ENCODE measurements at regions not wholly inside any gene's neighbourhood (a gene's known extent, or its start where the extent isn't known, plus 50 kb on each side); places are given as distances from the start of the nearest gene placed in this dataset.
"Not testable (repeated sequence)": the region's sequence is repeated elsewhere in the genome, so short reads cannot be mapped to it uniquely, and the experiment has no call there.

- DNase-seq (ENCODE audit: low read depth in 3 of 3), result no peak
These were observed 627.8 kb upstream of the SLC10A2 start for GRCh38 chr13:103694033-103694432.

GRCh38 chr13:103692442-103692841 lies 626.2 kb upstream of the SLC10A2 start:
- DNase-seq (ENCODE audit: low read depth in 3 of 3), result no peak

- DNase-seq (ENCODE audit: low read depth in 3 of 3), result no peak
These were observed 610.1 kb upstream of the SLC10A2 start for GRCh38 chr13:103676329-103676728.

- no peak for DNase-seq (ENCODE audit: low read depth in 3 of 3)
These were observed 605.3 kb upstream of the SLC10A2 start for GRCh38 chr13:103671547-103671946.

- no peak for DNase-seq (ENCODE audit: low read depth in 3 of 3)
These were observed 597.8 kb upstream of the SLC10A2 start for GRCh38 chr13:103663996-103664395.

- no peak for DNase-seq (ENCODE audit: low read depth in 3 of 3)
These were observed 590.1 kb upstream of the SLC10A2 start for GRCh38 chr13:103656311-103656710.

GRCh38 chr13:103640606-103641005 lies 574.4 kb upstream of the SLC10A2 start:
- DNase-seq (ENCODE audit: low read depth in 3 of 3), result no peak

- DNase-seq (ENCODE audit: low read depth in 3 of 3), result no peak
These were observed 573.1 kb upstream of the SLC10A2 start for GRCh38 chr13:103639326-103639725.

- no peak for DNase-seq (ENCODE audit: low read depth in 3 of 3)
These were observed 572.5 kb upstream of the SLC10A2 start for GRCh38 chr13:103638706-103639105.

GRCh38 chr13:103634066-103634465 lies 567.8 kb upstream of the SLC10A2 start:
- DNase-seq (ENCODE audit: low read depth in 3 of 3), result no peak

- no peak for DNase-seq (ENCODE audit: low read depth in 3 of 3)
These were observed 559.0 kb upstream of the SLC10A2 start for GRCh38 chr13:103625194-103625593.

- DNase-seq (ENCODE audit: low read depth in 3 of 3), result no peak
These were observed 551.9 kb upstream of the SLC10A2 start for GRCh38 chr13:103618151-103618550.

GRCh38 chr13:103615771-103616170 lies 549.6 kb upstream of the SLC10A2 start:
- DNase-seq (ENCODE audit: low read depth in 3 of 3), result no peak

- DNase-seq (ENCODE audit: low read depth in 3 of 3), result no peak
These were observed 548.5 kb upstream of the SLC10A2 start for GRCh38 chr13:103614761-103615160.

- DNase-seq (ENCODE audit: low read depth in 3 of 3), result no peak
These were observed 541.8 kb upstream of the SLC10A2 start for GRCh38 chr13:103607995-103608394.

GRCh38 chr13:103605546-103606326 lies 539.5 kb upstream of the SLC10A2 start:
- DNase-seq (ENCODE audit: low read depth in 3 of 3), result no peak

- DNase-seq (ENCODE audit: low read depth in 3 of 3), result not testable (repeated sequence)
These were observed 533.7 kb upstream of the SLC10A2 start for GRCh38 chr13:103599870-103600269.

GRCh38 chr13:103598671-103599070 lies 532.5 kb upstream of the SLC10A2 start:
- DNase-seq (ENCODE audit: low read depth in 3 of 3), result no peak

GRCh38 chr13:103573446-103573845 lies 507.2 kb upstream of the SLC10A2 start:
- no peak for DNase-seq (ENCODE audit: low read depth in 3 of 3)

GRCh38 chr13:103568314-103568713 lies 502.1 kb upstream of the SLC10A2 start:
- DNase-seq (ENCODE audit: low read depth in 3 of 3), result no peak

GRCh38 chr13:103557878-103558277 lies 491.7 kb upstream of the SLC10A2 start:
- DNase-seq (ENCODE audit: low read depth in 3 of 3), result no peak

GRCh38 chr13:103556681-103557080 lies 490.5 kb upstream of the SLC10A2 start:
- no peak for DNase-seq (ENCODE audit: low read depth in 3 of 3)

GRCh38 chr13:103547914-103548313 lies 481.7 kb upstream of the SLC10A2 start:
- no peak for DNase-seq (ENCODE audit: low read depth in 3 of 3)

GRCh38 chr13:103546271-103546670 lies 480.1 kb upstream of the SLC10A2 start:
- DNase-seq (ENCODE audit: low read depth in 3 of 3), result no peak

Measured in stimulated activated CD4-positive, alpha-beta T cell treated with anti-CD3 and anti-CD28 coated beads, TNF-alpha, amount 100 ng/mL, for 48 hours (primary cell).